H1 (cell line): ENCODE measurements at regions not wholly inside any gene's neighbourhood (a gene's known extent, or its start where the extent isn't known, plus 50 kb on each side); places are given as distances from the start of the nearest gene placed in this dataset.

Experiments
- CTCF ChIA-PET: fragments of 300-600 bp; sonication (Branson Sonifier 250); formaldehyde crosslinking; loops from one replicate; lab custom pipeline; 2021; ENCODE audit not compliant: partially characterized antibody; lab: Charles Lee
- POLR2A ChIA-PET: fragments of 300-600 bp; sonication (Branson Sonifier 250); formaldehyde crosslinking; loops from one replicate; lab custom pipeline; 2021; ENCODE audit warnings: inconsistent platforms; ENCODE audit not compliant: partially characterized antibody; lab: Charles Lee
- DNase-seq, 2 experiments: peaks; one replicate each; pipeline versions ENCODE4 v3.0.0 to v3.0.0-alpha.2; 2010 to 2022; ENCODE audit warnings: low spot score in 2 of 2, low read depth in 1 of 2, mixed read lengths in 1 of 2
- FAIRE-seq: peaks from 2 replicates; lab custom pipeline; 2011; peaks lifted over from hg19 to GRCh38; lab: Jason Lieb, UNC
- H2AFZ ChIP-seq: 2 replicates; pipeline ENCODE4 v1.8.1; 2012; ENCODE audit warnings: low read length, inconsistent platforms
- H2AK5ac ChIP-seq: 2 replicates; pipeline ENCODE4 v1.6.1; 2013; ENCODE audit warnings: low read depth, low read length
- H2BK120ac ChIP-seq: replicated peaks from 2 replicates; pipeline ENCODE3; 2013; ENCODE audit warnings: low read depth, low read length, inconsistent platforms
- H2BK12ac ChIP-seq: 2 replicates; pipeline ENCODE4 v1.6.1; 2013; ENCODE audit warnings: low read depth, low read length
- H2BK15ac ChIP-seq: 2 replicates; pipeline ENCODE4 v1.6.1; 2013; ENCODE audit warnings: low read length
- H2BK20ac ChIP-seq: 2 replicates; pipeline ENCODE4 v1.6.1; 2013; ENCODE audit warnings: low read length
- H2BK5ac ChIP-seq: 2 replicates; pipeline ENCODE4 v1.6.1; 2013; ENCODE audit warnings: low read depth, low read length
- H3K14ac ChIP-seq: 2 replicates; pipeline ENCODE4 v1.6.1; 2013; ENCODE audit warnings: inconsistent platforms; ENCODE audit not compliant: insufficient read length
- H3K18ac ChIP-seq: 2 replicates; pipeline ENCODE4 v1.6.1; 2013; ENCODE audit warnings: low read length; ENCODE audit errors: extremely low read depth
- H3K23ac ChIP-seq: 2 replicates; pipeline ENCODE4 v1.6.1; 2013; ENCODE audit warnings: inconsistent platforms; ENCODE audit not compliant: insufficient read length
- H3K23me2 ChIP-seq: 2 replicates; pipeline ENCODE4 v1.6.1; 2013; ENCODE audit warnings: low read depth, low read length
- H3K27ac ChIP-seq: 2 replicates; pipeline ENCODE4 v1.6.1; 2011; ENCODE audit warnings: low read depth, low read length, inconsistent platforms
- H3K27me3 ChIP-seq, 4 experiments: replicated peaks in 1 of 4; 1 replicate in 1 of 4; 2 replicates in 3 of 4; pipeline versions ENCODE4 v1.6.1 to v1.8.1; 2011 to 2013; ENCODE audit warnings: low read length in 3 of 4, mild to moderate bottlenecking in 3 of 4, inconsistent platforms in 2 of 4, mixed read lengths in 2 of 4, moderate library complexity in 1 of 4; ENCODE audit not compliant: control insufficient read depth in 3 of 4, insufficient read depth in 3 of 4; ENCODE audit errors: extremely low read depth in 1 of 4
- H3K36me3 ChIP-seq, 4 experiments: 2 replicates each; pipeline versions ENCODE4 v1.6.1 to v1.8.1; 2011 to 2013; ENCODE audit warnings: mild to moderate bottlenecking in 4 of 4, low read length in 3 of 4, moderate library complexity in 2 of 4, control low read depth in 1 of 4, inconsistent platforms in 1 of 4; ENCODE audit not compliant: insufficient read depth in 4 of 4, control insufficient read depth in 2 of 4
- H3K4ac ChIP-seq: replicated peaks from 2 replicates; pipeline ENCODE3; 2013; ENCODE audit warnings: low read length, low read depth, mixed read lengths, inconsistent platforms; ENCODE audit not compliant: insufficient read length
- H3K4me1 ChIP-seq, 4 experiments: replicated peaks in 1 of 4; 1 replicate in 1 of 4; 2 replicates in 3 of 4; pipeline versions ENCODE4 v1.6.1 to v1.8.1; 2011 to 2013; ENCODE audit warnings: low read length in 3 of 4, inconsistent platforms in 2 of 4, mixed read lengths in 1 of 4; ENCODE audit not compliant: insufficient read depth in 4 of 4, control insufficient read depth in 3 of 4
- H3K4me2 ChIP-seq, 2 experiments: 2 replicates each; pipeline versions ENCODE4 v1.6.1 to v1.8.1; 2011 to 2013; ENCODE audit warnings: low read depth in 2 of 2, low read length in 2 of 2, control low read depth in 1 of 2, inconsistent platforms in 1 of 2, mild to moderate bottlenecking in 1 of 2; ENCODE audit not compliant: insufficient read depth in 1 of 2
- H3K4me3 ChIP-seq, 4 experiments: fragments of 200-600, 300-600 bp in 1 of 4; sonication (generic), shearing (Covaris generic), sonication (Bioruptor Twin) in 1 of 4; 2 replicates each; pipeline versions ENCODE4 v1.5.1 to v1.8.1; 2011 to 2016; ENCODE audit warnings: low read length in 4 of 4, low read depth in 3 of 4, control low read depth in 2 of 4, inconsistent platforms in 2 of 4, mild to moderate bottlenecking in 2 of 4, mixed read lengths in 1 of 4, moderate library complexity in 1 of 4; ENCODE audit not compliant: insufficient read depth in 2 of 4; ENCODE audit errors: extremely low read depth in 1 of 4
- H3K56ac ChIP-seq: replicated peaks from 2 replicates; pipeline ENCODE3; 2013; ENCODE audit warnings: low read depth, mild to moderate bottlenecking, mixed read lengths, low read length, inconsistent platforms; ENCODE audit not compliant: insufficient read length
- H3K79me1 ChIP-seq: 2 replicates; pipeline ENCODE4 v1.6.1; 2013; ENCODE audit warnings: low read depth, low read length, control low read depth
- H3K79me2 ChIP-seq, 2 experiments: 2 replicates each; pipeline versions ENCODE4 v1.6.1 to v1.8.1; 2012 to 2013; ENCODE audit warnings: low read length in 2 of 2, mild to moderate bottlenecking in 2 of 2, inconsistent platforms in 1 of 2; ENCODE audit not compliant: insufficient read depth in 2 of 2, control insufficient read depth in 1 of 2
- H3K9ac ChIP-seq, 4 experiments: replicated peaks in 1 of 4; 1 replicate in 1 of 4; 2 replicates in 3 of 4; pipeline versions ENCODE4 v1.6.1 to v1.8.1; 2011 to 2013; ENCODE audit warnings: low read depth in 3 of 4, low read length in 3 of 4, control low read depth in 2 of 4, mild to moderate bottlenecking in 2 of 4, moderate library complexity in 2 of 4, inconsistent platforms in 1 of 4; ENCODE audit errors: extremely low read depth in 1 of 4
- H3K9me3 ChIP-seq, 2 experiments: 2 replicates each; pipeline versions ENCODE4 v1.6.1 to v1.8.1; 2012 to 2013; ENCODE audit warnings: mild to moderate bottlenecking in 2 of 2, moderate library complexity in 2 of 2, control low read depth in 1 of 2, inconsistent platforms in 1 of 2, low read depth in 1 of 2, low read length in 1 of 2, mixed read lengths in 1 of 2; ENCODE audit not compliant: insufficient read depth in 2 of 2
- H4K20me1 ChIP-seq, 2 experiments: replicated peaks in 1 of 2; 2 replicates each; pipeline versions ENCODE3 to v1.8.1; 2011 to 2013; ENCODE audit warnings: inconsistent platforms in 2 of 2, low read length in 2 of 2, mild to moderate bottlenecking in 1 of 2; ENCODE audit not compliant: insufficient read depth in 2 of 2, control insufficient read depth in 1 of 2
- H4K5ac ChIP-seq: 2 replicates; pipeline ENCODE4 v1.6.1; 2013; ENCODE audit warnings: low read length, low read depth, mixed read lengths, inconsistent platforms; ENCODE audit not compliant: insufficient read length
- H4K8ac ChIP-seq: 2 replicates; pipeline ENCODE4 v1.8.0; 2013; ENCODE audit warnings: mild to moderate bottlenecking, moderate library complexity, low read length, inconsistent platforms; ENCODE audit not compliant: insufficient read depth; ENCODE audit errors: extremely low read depth
- H4K91ac ChIP-seq: replicated peaks from 2 replicates; pipeline ENCODE3; 2013; ENCODE audit warnings: low read length, mixed read lengths, inconsistent platforms; ENCODE audit not compliant: insufficient read length
- HDAC2 ChIP-seq, 2 experiments: fragments of 300-600 bp in 1 of 2; sonication (generic) in 1 of 2; IDR thresholded peaks; 2 replicates each; pipeline ENCODE4 v1.6.1; 2011 to 2012; ENCODE audit warnings: low read depth in 2 of 2, low read length in 2 of 2, mild to moderate bottlenecking in 2 of 2, moderate library complexity in 2 of 2, borderline replicate concordance in 1 of 2, inconsistent platforms in 1 of 2
- JUND ChIP-seq: IDR thresholded peaks from 2 replicates; pipeline ENCODE4 v1.6.1; 2011; ENCODE audit warnings: mild to moderate bottlenecking, improper control_type of control experiment, low read length
- KDM5A ChIP-seq: fragments of 200-600 bp; IDR thresholded peaks from 2 replicates; pipeline ENCODE4 v1.7.1; 2012; ENCODE audit warnings: mild to moderate bottlenecking, low read length, inconsistent platforms, mixed read lengths
- MAFK ChIP-seq: IDR thresholded peaks from 2 replicates; pipeline ENCODE4 v1.6.1; 2012; ENCODE audit warnings: low read depth, mild to moderate bottlenecking, improper control_type of control experiment, low read length
- NRF1 ChIP-seq: IDR thresholded peaks from 2 replicates; pipeline ENCODE4 v1.6.1; 2011; ENCODE audit warnings: mild to moderate bottlenecking, low read depth, low read length, improper control_type of control experiment
- POLR2AphosphoS5 ChIP-seq: IDR thresholded peaks from 2 replicates; pipeline ENCODE4 v1.6.1; 2011; ENCODE audit warnings: low read depth, low read length
- RAD21 ChIP-seq, 2 experiments: IDR thresholded peaks in 1 of 2; conservative IDR thresholded peaks in 1 of 2; 2 replicates each; pipeline ENCODE4 v1.6.1; 2011; ENCODE audit warnings: low read depth in 2 of 2, low read length in 2 of 2, improper control_type of control experiment in 1 of 2, inconsistent platforms in 1 of 2, mild to moderate bottlenecking in 1 of 2, moderate library complexity in 1 of 2
- RNF2 ChIP-seq: fragments of 200-900, 300-1000 bp; sonication (generic); IDR thresholded peaks from 2 replicates; pipeline ENCODE4 v1.7.1; 2016; ENCODE audit warnings: borderline replicate concordance, low read depth, mild to moderate bottlenecking, antibody characterized with exemption, low read length; ENCODE audit not compliant: poor library complexity, severe bottlenecking; ENCODE audit errors: missing control alignments
- SIRT6 ChIP-seq: IDR thresholded peaks from one replicate; pipeline ENCODE4 v1.7.1; 2012; ENCODE audit warnings: low read length, inconsistent platforms
- SIX5 ChIP-seq: IDR thresholded peaks from 2 replicates; pipeline ENCODE4 v1.6.1; 2011; ENCODE audit warnings: mild to moderate bottlenecking, low read depth, low read length
- SP2 ChIP-seq: IDR thresholded peaks from 2 replicates; pipeline ENCODE4 v1.6.1; 2012; ENCODE audit warnings: mild to moderate bottlenecking, low read length, inconsistent platforms
- SP4 ChIP-seq: IDR thresholded peaks from 2 replicates; pipeline ENCODE4 v1.6.1; 2012; ENCODE audit warnings: low read length, inconsistent platforms
- TCF12 ChIP-seq: IDR thresholded peaks from 2 replicates; pipeline ENCODE4 v1.6.1; 2011; ENCODE audit warnings: low read depth, mild to moderate bottlenecking, low read length
- USF2 ChIP-seq: IDR thresholded peaks from 2 replicates; pipeline ENCODE4 v1.6.1; 2011; ENCODE audit warnings: low read length, improper control_type of control experiment
- WGBS, 2 experiments: shearing (Covaris generic) in 1 of 2; methylation state at CpG; one replicate each; pipeline versions ENCODE4 v1.1.6 to v1.1.7; 2013 to 2015; ENCODE audit warnings: low lambda C conversion rate in 2 of 2, mixed read lengths in 2 of 2, inconsistent platforms in 1 of 2, low coverage in 1 of 2, missing lambda C conversion rate in 1 of 2; ENCODE audit not compliant: insufficient replicate concordance in 2 of 2, insufficient coverage in 1 of 2, insufficient read length in 1 of 2; ENCODE audit errors: extremely low coverage in 1 of 2, missing lambda C conversion rate in 1 of 2; 5-methylcytosine and 5-hydroxymethylcytosine counted together

GRCh38 chr10:4382811-4383210 is 443.2 kb upstream of the AKR1E2 start:
- H4K91ac ChIP-seq, result no peak overlapping the region
- no peak overlapping the region for H2BK15ac ChIP-seq
- no peak overlapping the region for H3K27ac ChIP-seq
- no peaks in the 10 kb centered on the region for H3K23me2 ChIP-seq
- H3K9me3 ChIP-seq, result no peaks in the 10 kb centered on the region
- no peak overlapping the region for H2AFZ ChIP-seq
- no peak overlapping the region for H4K5ac ChIP-seq
- H3K79me1 ChIP-seq, result no peaks in the 10 kb centered on the region
- no peak overlapping the region for H3K14ac ChIP-seq
- H3K4me1 ChIP-seq, result no peaks in the 10 kb centered on the region
- H3K36me3 ChIP-seq, result no peaks in the 10 kb centered on the region
- H3K9ac ChIP-seq, result no peak overlapping the region
- H2AK5ac ChIP-seq, result no peak overlapping the region
- H3K56ac ChIP-seq, result no peak overlapping the region
- POLR2A ChIA-PET, result no interaction called here
- no peak overlapping the region for H2BK120ac ChIP-seq
- CTCF ChIA-PET, result no interaction called here
- no peak overlapping the region for H3K4ac ChIP-seq
- FAIRE-seq (no peak), DNase-seq (no peak)
- no peak overlapping the region for H4K8ac ChIP-seq
- H3K18ac ChIP-seq, result no peak overlapping the region
- no peak overlapping the region for H3K23ac ChIP-seq
- H2BK5ac ChIP-seq, result no peak overlapping the region
- no peak overlapping the region for H3K4me3 ChIP-seq
- no peak overlapping the region for H3K4me2 ChIP-seq
- no peak overlapping the region for H2BK20ac ChIP-seq
- no peaks in the 10 kb centered on the region for H3K79me2 ChIP-seq
- 79% methylated on average over 1 of the region's 1 CpG; no CpG with 5 or more reads in 1 of the 2 experiments for WGBS, 2 experiments
- no peaks in the 10 kb centered on the region for H3K27me3 ChIP-seq
- H2BK12ac ChIP-seq, result no peak overlapping the region
- peaks cover 0 to 1% of the 10 kb centered on the region in 2 experiments for H4K20me1 ChIP-seq
- TF ChIP-seq SP4, result no peak
- TF ChIP-seq KDM5A, result no peak
- no peak for TF ChIP-seq HDAC2 (IDR thresholded peaks at IDR 0.05; ENCODE audit: borderline replicate concordance in 1 of 2, low read depth in 2 of 2, low read length in 2 of 2)
- no peak for TF ChIP-seq MAFK
- TF ChIP-seq TCF12, result no peak
- TF ChIP-seq USF2, result no peak
- no peak for TF ChIP-seq SIX5
- no peak for TF ChIP-seq NRF1
- TF ChIP-seq SP2, result no peak
- TF ChIP-seq RNF2, result no peak
- no peak for TF ChIP-seq RAD21 (IDR thresholded peaks at IDR 0.05 in 1 of 2, conservative IDR thresholded peaks at IDR 0.05 in 1 of 2; ENCODE audit: low read depth in 2 of 2, low read length in 2 of 2)
- no peak for TF ChIP-seq SIRT6
- TF ChIP-seq JUND, result no peak
- no peak for TF ChIP-seq POLR2AphosphoS5
